NCI-H524 (cell line): ENCODE measurements at regions not wholly inside any gene's neighbourhood (a gene's known extent, or its start where the extent isn't known, plus 50 kb on each side); places are given as distances from the start of the nearest gene placed in this dataset.

Source experiments
- DNase-seq, 2 experiments: peaks; one replicate each; lab custom pipeline; 2025; lab: John Stamatoyannopoulos, UW

- DNase-seq: no peak
These were observed 779.3 kb downstream of the INHBA start for GRCh38 chr7:40923626-40924025.

GRCh38 chr7:40922316-40922670, 780.6 kb downstream of the INHBA start:
- no peak for DNase-seq

GRCh38 chr7:40921589-40922315, 781.1 kb downstream of the INHBA start:
- DNase-seq: no peak

GRCh38 chr7:40918701-40919271, 784.0 kb downstream of the SUGCT start:
- no peak for DNase-seq

- no peak for DNase-seq
These were observed 782.0 kb downstream of the SUGCT start for GRCh38 chr7:40916813-40917212.

- no peak for DNase-seq
These were observed 780.3 kb downstream of the SUGCT start for GRCh38 chr7:40915071-40915470.
